Inferior parietal cortex (tissue), 1 donor: ENCODE measurements at regions not wholly inside any gene's neighbourhood (a gene's known extent, or its start where the extent isn't known, plus 50 kb on each side); places are given as distances from the start of the nearest gene placed in this dataset.

ENCODE experiments used
- DNase-seq: peaks from one replicate; pipeline ENCODE4 v3.0.0-alpha.2; 2016; ENCODE audit errors: extremely low spot score

DNA sequence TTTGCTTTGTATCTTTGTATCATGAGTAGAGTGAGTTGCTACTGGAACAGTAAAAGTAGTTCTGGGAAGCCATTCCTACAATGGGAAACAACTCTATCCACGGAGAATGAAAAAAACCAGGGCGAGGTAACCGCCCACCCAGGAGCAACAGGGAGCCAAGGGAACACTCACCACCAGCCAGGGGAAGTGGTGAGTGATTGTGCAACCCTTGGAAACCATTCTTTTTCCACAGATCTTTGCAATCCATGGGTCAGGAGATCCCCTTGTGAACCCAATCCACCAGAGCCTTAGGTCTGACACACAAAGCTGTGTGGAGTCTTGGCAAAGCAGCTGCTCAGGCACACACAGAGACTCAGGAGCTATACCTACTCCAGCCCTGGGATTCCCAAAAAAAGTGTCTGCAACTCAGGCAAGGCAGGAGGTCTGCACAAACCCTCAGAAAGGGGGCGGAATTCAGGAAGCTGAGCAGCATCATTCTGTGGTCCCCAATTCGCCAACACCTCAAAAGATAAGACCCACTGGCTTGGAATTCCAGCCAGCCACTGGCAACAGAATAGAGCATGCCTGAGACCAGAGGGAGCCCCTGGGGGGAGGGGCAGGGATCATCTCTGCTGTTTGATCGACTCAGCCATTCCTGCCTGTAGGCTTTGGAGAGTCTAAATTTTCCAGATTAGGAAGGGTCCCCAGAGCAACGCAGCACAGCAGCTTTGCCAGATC, 52.1 kb upstream of the PPFIA2 start:
- DNase-seq = no peak

GRCh38 chr12:81809829-81810595, 50.9 kb upstream of the PPFIA2 start:
- no peak for DNase-seq

- no peak for DNase-seq
Measured at GRCh38 chr12:81809113-81809777, 50.1 kb upstream of the PPFIA2 start.
